HCT116 (cell line): ENCODE measurements at regions not wholly inside any gene's neighbourhood (a gene's known extent, or its start where the extent isn't known, plus 50 kb on each side); places are given as distances from the start of the nearest gene placed in this dataset.
"Not testable (repeated sequence)": the region's sequence is repeated elsewhere in the genome, so short reads cannot be mapped to it uniquely, and the experiment has no call there.

Experiments
- ATAC-seq: fragments of 200-7000 bp; cut with Tn5 transposase; 2 replicates; pipeline ENCODE4 v1.9.1; 2020; ENCODE audit warnings: mild to moderate bottlenecking, moderate library complexity
- BruUV-seq: library from RNA; stranded (reverse); fragments of 400-500 nt; replicated peaks from 2 replicates; lab custom pipeline; 2021; lab: Mats Ljungman, UMichigan
- CTCF ChIA-PET: fragments of 300-600 bp; sonication (Branson Sonifier 250); formaldehyde crosslinking; loops from one replicate; lab custom pipeline; 2021; ENCODE audit warnings: antibody characterized with exemption; lab: Charles Lee
- POLR2A ChIA-PET: fragments of 300-600, 350-600 bp; sonication (Branson Sonifier 250); formaldehyde crosslinking; loops from one replicate; lab custom pipeline; 2021; ENCODE audit warnings: antibody characterized with exemption; lab: Charles Lee
- RAD21 ChIA-PET, 2 experiments: fragments of 300-600 bp; sonication (Branson Sonifier 250); formaldehyde crosslinking; loops; one replicate each; lab custom pipeline; 2023; ENCODE audit warnings: low total read pairs in 2 of 2; ENCODE audit not compliant: uncharacterized antibody in 2 of 2, unreplicated experiment in 2 of 2, low non-redundant PET in 1 of 2; lab: Charles Lee
- DNase-seq: peaks from one replicate; pipeline ENCODE4 v3.0.0-alpha.2; 2010; ENCODE audit warnings: low read depth, low spot score
- H2AFZ ChIP-seq: fragments of 200-600 bp; shearing (Covaris generic), sonication (generic); 2 replicates; pipeline ENCODE4 v1.6.1; 2017; ENCODE audit warnings: low read depth, mixed run types, mixed read lengths, antibody characterized with exemption, low read length; ENCODE audit not compliant: poor library complexity, severe bottlenecking
- H3K27ac ChIP-seq: 2 replicates; pipeline ENCODE4 v1.5.1; 2012; ENCODE audit warnings: low read depth, low read length
- H3K27me3 ChIP-seq: fragments of 200-600 bp; sonication (generic); 2 replicates; pipeline ENCODE4 v1.6.1; 2016; ENCODE audit warnings: mixed run types, low read length, mixed read lengths; ENCODE audit not compliant: insufficient read depth
- H3K36me3 ChIP-seq, 2 experiments: fragments of 200-500 bp in 1 of 2; fragments of 200-600 bp in 1 of 2; sonication (Bioruptor generic) in 1 of 2; sonication (generic) in 1 of 2; 2 replicates each; pipeline versions ENCODE4 v1.5.1 to v1.6.1; 2014 to 2016; ENCODE audit warnings: low read length in 2 of 2, inconsistent platforms in 1 of 2, mixed read lengths in 1 of 2, mixed run types in 1 of 2; ENCODE audit not compliant: insufficient read depth in 2 of 2, control insufficient read depth in 1 of 2
- H3K4me1 ChIP-seq, 2 experiments: fragments of 200-600 bp in 1 of 2; sonication (generic) in 1 of 2; 2 replicates each; pipeline versions ENCODE4 v1.5.1 to v1.6.1; 2012 to 2017; ENCODE audit warnings: low read length in 2 of 2, inconsistent platforms in 1 of 2, mild to moderate bottlenecking in 1 of 2, mixed read lengths in 1 of 2, mixed run types in 1 of 2, moderate library complexity in 1 of 2; ENCODE audit not compliant: insufficient read depth in 2 of 2, control insufficient read depth in 1 of 2
- H3K4me2 ChIP-seq: fragments of 200-600 bp; sonication (generic); 2 replicates; pipeline ENCODE4 v1.6.1; 2017; ENCODE audit warnings: mixed run types, low read length, mixed read lengths
- H3K4me3 ChIP-seq, 2 experiments: fragments of 200-600 bp in 1 of 2; sonication (generic) in 1 of 2; replicated peaks in 1 of 2; 2 replicates each; pipeline ENCODE4 v1.5.1; 2011 to 2016; ENCODE audit warnings: low read length in 2 of 2, control low read depth in 1 of 2, low read depth in 1 of 2, mild to moderate bottlenecking in 1 of 2, mixed read lengths in 1 of 2, mixed run types in 1 of 2
- H3K79me2 ChIP-seq: fragments of 200-600 bp; sonication (generic); 2 replicates; pipeline ENCODE4 v1.6.1; 2017; ENCODE audit warnings: mild to moderate bottlenecking, mixed run types, low read length, moderate library complexity, mixed read lengths; ENCODE audit not compliant: insufficient read depth
- H3K9ac ChIP-seq: fragments of 200-600 bp; sonication (generic); 2 replicates; pipeline ENCODE4 v1.6.1; 2016; ENCODE audit warnings: low read length, mixed read lengths
- H3K9me2 ChIP-seq: fragments of 200-600 bp; sonication (generic), shearing (Covaris generic); 2 replicates; pipeline ENCODE4 v1.6.1; 2017; ENCODE audit warnings: mixed run types, mild to moderate bottlenecking, moderate library complexity; ENCODE audit not compliant: insufficient read depth
- H3K9me3 ChIP-seq, 2 experiments: fragments of 200-500 bp in 1 of 2; fragments of 200-600 bp in 1 of 2; sonication (Bioruptor generic) in 1 of 2; sonication (generic) in 1 of 2; 2 replicates each; pipeline ENCODE4 v1.6.1; 2014 to 2017; ENCODE audit warnings: low read length in 2 of 2, mixed read lengths in 2 of 2, inconsistent platforms in 1 of 2, low read depth in 1 of 2, mild to moderate bottlenecking in 1 of 2, mixed run types in 1 of 2, moderate library complexity in 1 of 2; ENCODE audit not compliant: control insufficient read depth in 1 of 2, insufficient read depth in 1 of 2
- H4K20me1 ChIP-seq: fragments of 200-600 bp; sonication (generic), shearing (Covaris generic); 2 replicates; pipeline ENCODE4 v1.6.1; 2017; ENCODE audit warnings: mixed run types, mild to moderate bottlenecking, moderate library complexity; ENCODE audit not compliant: insufficient read depth
- CBX3 ChIP-seq: IDR thresholded peaks from 2 replicates; pipeline ENCODE4 v1.6.1; 2012; ENCODE audit warnings: low read depth
- JUND ChIP-seq: IDR thresholded peaks from 2 replicates; pipeline ENCODE4 v1.6.1; 2012
- RAD21 ChIP-seq: IDR thresholded peaks from 2 replicates; pipeline ENCODE4 v1.6.1; 2012; ENCODE audit warnings: low read depth, mild to moderate bottlenecking
- SP1 ChIP-seq: IDR thresholded peaks from 2 replicates; pipeline ENCODE4 v1.6.1; 2012; ENCODE audit warnings: low read depth
- YY1 ChIP-seq: IDR thresholded peaks from 2 replicates; pipeline ENCODE4 v1.6.1; 2011; ENCODE audit warnings: low read length, low read depth, moderate library complexity, mild to moderate bottlenecking; ENCODE audit not compliant: insufficient replicate concordance; ENCODE audit errors: extremely low read depth
- ZFX ChIP-seq: fragments of 450-650 bp; IDR thresholded peaks from 2 replicates; pipeline ENCODE4 v1.6.1; 2017
- intact Hi-C: fragments of 100-400 bp; cut with micrococcal nuclease; formaldehyde crosslinking; loops from 2 replicates; pipeline ENCODE4 v1.10.0; 2022
- TF ChIP-seq, protein P1 (sequence below): IDR thresholded peaks from 2 replicates; pipeline ENCODE4 v1.6.1; 2012
- TF ChIP-seq, protein P2 (sequence below), 3 experiments: fragments of 200-600 bp in 1 of 3; sonication (generic) in 1 of 3; IDR thresholded peaks in 2 of 3; conservative IDR thresholded peaks in 1 of 3; 2 replicates each; pipeline ENCODE4 v1.5.1; 2012 to 2017; ENCODE audit warnings: low read depth in 2 of 3, low read length in 2 of 3, antibody characterized with exemption in 1 of 3, borderline replicate concordance in 1 of 3, control low read depth in 1 of 3, mild to moderate bottlenecking in 1 of 3, mixed read lengths in 1 of 3, mixed run types in 1 of 3, moderate library complexity in 1 of 3; ENCODE audit not compliant: insufficient read depth in 1 of 3

GRCh38 chr1:867550-867949, 56.2 kb upstream of the SAMD11 start:
- H2AFZ ChIP-seq, BruUV-seq, H3K4me1 ChIP-seq, POLR2A ChIA-PET, H3K79me2 ChIP-seq, H3K9ac ChIP-seq, CTCF ChIA-PET, H3K9me3 ChIP-seq, H3K9me2 ChIP-seq, H3K36me3 ChIP-seq, H3K27me3 ChIP-seq, intact Hi-C loops, H4K20me1 ChIP-seq, H3K27ac ChIP-seq, RAD21 ChIA-PET, DNase-seq, H3K4me3 ChIP-seq, H3K4me2 ChIP-seq, ATAC-seq: not testable (repeated sequence)

- intact Hi-C loops, result no loop called here
- Histone ChIP-seq H3K9me2 (no peaks in the 10 kb centered on the region), H3K4me2 (peak overlapping the region; percentile 63), H4K20me1 (no peaks in the 10 kb centered on the region), H3K9me3 (no peaks in the 10 kb centered on the region), H3K79me2 (no peaks in the 10 kb centered on the region), H3K27me3 (no peaks in the 10 kb centered on the region), H3K27ac (no peak overlapping the region), H3K9ac (no peak overlapping the region), H3K36me3 (no peaks in the 10 kb centered on the region), H2AFZ (peak overlapping the region; percentile 68), H3K4me3 (no peak overlapping the region), H3K4me1 (peaks cover 0 to 9% of the 10 kb centered on the region in 2 experiments; a peak in 2 of 4 replicates)
- ChIA-PET CTCF (interaction anchor here (0.7 to 1.4 kb wide), 7 partner anchors 12 to 107 kb away, joined by 3 to 5 read pairs (median 5); no protein-coding TSS in a partner anchor), RAD21 (interaction anchor here in 1 of 2 experiments (0.6 to 1.0 kb wide), 2 partner anchors 68 to 107 kb away, joined by 3 to 5 read pairs; no protein-coding TSS in a partner anchor), POLR2A (no interaction called here)
- DNase-seq, result peak; percentile 26
- BruUV-seq, result no TSS peak
- peak; percentile 99 for ATAC-seq
- TF ChIP-seq CBX3 (peak; percentile 33; the same call in 1 of the 2 replicates), ZFX (peak; percentile 35; the same call in 1 of the 2 replicates), RAD21 (peak; percentile 64), JUND (no peak), YY1 (no peak), SP1 (no peak)
- TF ChIP-seq, protein P1, sequence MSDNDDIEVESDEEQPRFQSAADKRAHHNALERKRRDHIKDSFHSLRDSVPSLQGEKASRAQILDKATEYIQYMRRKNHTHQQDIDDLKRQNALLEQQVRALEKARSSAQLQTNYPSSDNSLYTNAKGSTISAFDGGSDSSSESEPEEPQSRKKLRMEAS, result peak; percentile 90
- TF ChIP-seq, protein P2, sequence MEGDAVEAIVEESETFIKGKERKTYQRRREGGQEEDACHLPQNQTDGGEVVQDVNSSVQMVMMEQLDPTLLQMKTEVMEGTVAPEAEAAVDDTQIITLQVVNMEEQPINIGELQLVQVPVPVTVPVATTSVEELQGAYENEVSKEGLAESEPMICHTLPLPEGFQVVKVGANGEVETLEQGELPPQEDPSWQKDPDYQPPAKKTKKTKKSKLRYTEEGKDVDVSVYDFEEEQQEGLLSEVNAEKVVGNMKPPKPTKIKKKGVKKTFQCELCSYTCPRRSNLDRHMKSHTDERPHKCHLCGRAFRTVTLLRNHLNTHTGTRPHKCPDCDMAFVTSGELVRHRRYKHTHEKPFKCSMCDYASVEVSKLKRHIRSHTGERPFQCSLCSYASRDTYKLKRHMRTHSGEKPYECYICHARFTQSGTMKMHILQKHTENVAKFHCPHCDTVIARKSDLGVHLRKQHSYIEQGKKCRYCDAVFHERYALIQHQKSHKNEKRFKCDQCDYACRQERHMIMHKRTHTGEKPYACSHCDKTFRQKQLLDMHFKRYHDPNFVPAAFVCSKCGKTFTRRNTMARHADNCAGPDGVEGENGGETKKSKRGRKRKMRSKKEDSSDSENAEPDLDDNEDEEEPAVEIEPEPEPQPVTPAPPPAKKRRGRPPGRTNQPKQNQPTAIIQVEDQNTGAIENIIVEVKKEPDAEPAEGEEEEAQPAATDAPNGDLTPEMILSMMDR (IDR thresholded peaks at IDR 0.05 in 2 of 3, conservative IDR thresholded peaks at IDR 0.05 in 1 of 3; ENCODE audit: borderline replicate concordance in 1 of 3, insufficient read depth in 1 of 3, low read depth in 2 of 3, low read length in 2 of 3), result peak; percentile 61 to 81 (median 67)
Observed at GRCh38 chr1:869499-870244, 54.1 kb upstream of the SAMD11 start.
